SK-N-DZ (cell line): ENCODE measurements at regions not wholly inside any gene's neighbourhood (a gene's known extent, or its start where the extent isn't known, plus 50 kb on each side); places are given as distances from the start of the nearest gene placed in this dataset.

ENCODE experiments used
- DNase-seq: peaks from one replicate; pipeline ENCODE4 v3.0.0-alpha.2; 2015; ENCODE audit warnings: low spot score

DNA sequence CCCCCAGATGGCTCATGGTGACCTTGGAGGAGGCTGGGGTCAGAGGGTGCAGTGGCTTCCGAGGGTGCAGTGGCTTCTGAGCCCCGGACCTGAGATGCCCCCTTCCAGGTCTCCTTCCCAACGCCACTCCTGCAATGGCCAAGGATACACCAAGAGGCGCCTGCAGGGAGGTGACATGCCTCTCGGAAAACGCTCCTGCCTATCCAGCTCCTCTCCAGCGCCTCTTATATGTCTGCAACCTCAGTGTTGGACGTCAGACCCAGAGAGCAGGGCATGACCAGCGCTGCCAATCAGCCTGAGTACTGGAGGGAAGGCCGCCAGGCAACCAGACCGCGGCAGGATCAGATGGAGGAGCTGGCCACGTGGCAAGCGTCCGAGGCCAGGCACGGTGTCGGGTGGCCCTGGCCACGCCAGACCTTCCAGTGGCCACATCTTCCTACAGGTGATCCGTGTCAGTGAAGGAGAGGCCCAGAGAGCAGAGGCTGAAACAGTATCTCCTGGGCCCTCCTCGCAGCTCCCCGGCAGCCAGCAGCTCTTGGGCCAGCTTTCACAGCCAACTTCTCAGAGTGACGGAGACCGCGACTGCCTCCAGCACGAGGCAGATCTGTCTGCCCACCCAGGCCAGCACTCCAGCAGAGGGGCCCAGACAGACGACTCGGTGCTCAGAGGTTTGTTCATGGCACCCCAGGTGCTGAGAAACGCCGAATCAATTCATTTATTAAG lies 199.5 kb upstream of the SALL3 start:
- DNase-seq = no peak

DNA sequence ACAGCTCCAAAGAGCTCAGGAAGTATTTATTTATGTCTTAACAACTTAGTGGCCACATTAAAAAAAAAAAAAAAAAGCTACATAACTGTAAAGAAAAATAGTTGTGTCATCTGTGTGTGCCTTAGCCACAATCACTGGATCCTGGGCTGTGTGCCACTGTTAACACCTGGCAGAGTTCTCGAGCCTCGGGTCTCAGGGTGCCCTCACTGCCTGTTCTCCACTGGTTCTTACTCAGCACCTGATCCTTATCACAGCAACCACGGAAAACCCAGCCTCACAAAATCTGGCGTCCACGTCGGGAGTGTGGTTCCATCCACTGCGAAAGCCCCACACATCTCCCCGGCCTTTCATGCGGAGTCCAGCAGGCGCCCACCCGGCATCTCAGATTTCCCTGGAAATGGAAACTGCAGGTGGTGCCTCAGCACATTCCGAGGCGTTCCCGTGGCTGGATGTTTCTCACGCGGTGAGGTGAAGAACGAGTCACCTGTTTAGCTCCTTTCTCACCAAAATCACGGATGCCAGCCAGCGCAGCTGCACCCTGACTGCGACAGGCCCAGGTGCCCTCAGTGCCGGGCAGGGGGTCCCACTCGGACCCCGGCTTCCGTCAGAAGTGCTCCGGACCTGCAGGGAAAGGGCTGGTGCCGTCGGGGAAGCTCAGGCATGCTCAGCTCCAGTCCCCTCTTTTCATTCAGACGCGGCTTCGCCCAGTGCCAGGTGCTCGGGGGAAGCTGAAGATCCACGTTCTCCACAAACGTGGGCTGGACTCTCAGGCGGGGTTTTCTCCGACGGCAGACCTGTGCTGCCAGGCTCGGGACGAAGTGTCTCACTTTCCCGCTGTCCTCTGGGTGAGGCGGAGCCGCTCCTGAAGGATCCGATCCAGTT lies 198.7 kb upstream of the SALL3 start:
- DNase-seq = no peak

DNA sequence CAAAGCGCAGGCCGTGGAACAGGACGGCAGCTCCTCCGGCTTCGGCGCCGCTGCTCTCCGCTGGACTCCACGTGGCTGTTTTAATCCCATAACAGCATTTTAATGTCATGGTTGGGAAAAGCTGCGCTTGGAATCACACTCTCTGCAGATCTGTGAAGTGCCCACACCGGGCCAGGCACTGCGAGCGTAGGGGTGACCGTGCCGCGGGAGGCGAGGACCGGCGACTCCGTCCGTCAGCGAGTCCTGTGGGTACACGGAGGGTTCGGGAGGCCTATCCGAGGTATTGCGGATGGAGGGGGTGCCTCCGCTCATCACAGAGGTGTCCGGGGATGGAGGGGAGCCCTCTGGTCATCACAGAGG lies 198.0 kb upstream of the SALL3 start:
- DNase-seq = no peak

DNA sequence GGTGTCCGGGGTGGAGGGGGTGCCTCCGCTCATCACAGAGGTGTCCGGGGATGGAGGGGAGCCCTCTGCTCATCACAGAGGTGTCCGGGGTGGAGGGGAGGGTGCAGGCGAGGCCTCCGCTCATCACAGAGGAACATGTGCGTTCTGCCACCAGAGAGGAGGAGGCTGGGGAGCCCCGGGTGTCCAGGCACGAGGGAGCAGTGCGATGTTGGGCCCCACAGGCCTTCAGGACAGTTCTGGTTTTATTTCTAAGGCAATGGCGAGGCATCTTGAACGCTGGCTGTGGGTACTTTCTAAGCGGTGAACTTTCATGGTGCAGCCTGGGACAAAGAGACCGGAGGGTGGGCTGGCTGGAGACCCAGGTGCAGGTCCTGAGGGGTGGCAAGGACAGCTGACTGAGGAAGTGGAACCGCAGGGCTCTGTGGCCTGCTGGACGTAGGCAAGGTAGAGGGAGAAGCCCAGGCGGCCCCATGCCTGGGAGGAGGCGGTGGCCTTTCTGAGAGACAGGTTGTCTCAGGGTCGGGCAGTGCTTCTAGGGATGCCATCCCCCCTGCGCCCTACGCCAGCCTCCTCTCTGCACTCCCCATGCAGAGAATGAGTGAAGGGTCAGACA lies 196.6 kb upstream of the SALL3 start:
- no peak for DNase-seq

DNA sequence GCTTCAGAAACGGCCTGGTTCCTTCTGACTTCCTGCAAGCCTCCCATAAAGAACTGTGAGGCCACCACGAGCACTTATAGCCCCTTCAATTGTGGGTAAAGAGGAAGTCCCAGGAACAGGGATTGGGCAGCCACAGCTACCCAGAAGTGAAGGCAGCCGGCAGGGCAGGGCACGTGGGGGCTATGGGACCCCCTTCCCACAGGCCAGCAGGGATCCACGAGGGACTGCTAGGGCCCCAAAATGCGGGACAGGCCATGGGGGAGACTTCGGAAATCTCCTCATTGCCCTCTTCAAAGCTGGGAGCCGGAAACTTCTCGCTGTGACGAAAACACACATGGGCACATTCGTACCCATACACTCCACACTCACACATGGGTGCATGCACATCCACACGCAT lies 196.1 kb upstream of the SALL3 start:
- no peak for DNase-seq

DNA sequence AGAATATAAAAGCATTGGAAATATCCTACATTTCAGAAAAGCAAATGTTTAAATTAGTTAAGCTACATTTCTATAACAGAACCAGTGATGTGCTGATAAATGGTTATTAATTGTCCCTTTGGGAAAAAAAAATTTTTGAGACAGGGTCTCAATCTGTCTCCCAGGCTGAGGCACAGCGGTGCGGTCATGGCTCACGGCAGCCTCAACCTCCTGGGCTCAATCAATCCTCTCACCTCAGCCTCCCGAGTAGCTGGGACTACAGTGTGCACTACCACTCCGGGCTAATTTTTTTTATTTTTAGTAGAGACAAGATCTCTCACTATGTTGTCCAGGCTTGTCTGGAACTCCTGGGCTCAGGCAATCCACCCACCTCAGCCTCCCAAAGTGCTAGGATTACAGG lies 194.8 kb upstream of the SALL3 start:
- no peak for DNase-seq

DNA sequence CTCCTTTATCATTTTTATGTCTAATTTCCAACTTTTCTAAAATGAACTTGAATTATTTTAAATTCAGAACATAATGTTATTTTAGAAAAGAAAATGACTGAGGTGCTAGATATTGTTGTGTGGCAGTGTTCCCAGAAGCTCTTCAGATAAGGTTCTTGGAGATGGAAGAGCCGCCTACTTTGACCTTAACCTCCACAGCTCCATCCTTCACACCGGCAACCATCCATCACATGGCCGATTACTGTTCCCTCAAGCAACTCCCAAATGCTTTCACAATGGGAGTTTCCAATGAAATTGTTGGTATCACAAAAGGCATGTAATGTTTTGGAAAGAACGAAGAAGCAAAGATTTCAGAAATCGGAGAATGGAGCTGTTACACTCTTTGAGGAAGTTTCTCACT lies 193.9 kb upstream of the SALL3 start:
- DNase-seq = no peak

DNA sequence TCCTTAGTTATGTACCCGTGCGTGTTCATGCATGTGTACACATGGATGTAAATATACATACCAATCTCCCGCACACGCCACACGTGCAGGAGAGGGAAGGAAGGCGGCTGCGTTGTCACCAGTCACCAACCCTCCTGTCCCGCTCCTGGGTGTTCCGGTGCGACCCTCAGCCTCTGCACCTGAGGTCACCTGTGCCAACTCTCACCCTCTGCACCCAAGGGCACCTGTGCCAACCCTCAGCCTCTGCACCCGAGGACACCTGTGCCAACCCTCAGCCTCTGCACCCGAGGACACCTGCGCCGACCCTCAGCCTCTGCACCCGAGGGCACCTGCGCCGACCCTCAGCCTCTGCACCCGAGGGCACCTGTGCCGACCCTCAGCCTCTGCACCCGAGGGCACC lies 192.8 kb upstream of the SALL3 start:
- DNase-seq = no peak

DNA sequence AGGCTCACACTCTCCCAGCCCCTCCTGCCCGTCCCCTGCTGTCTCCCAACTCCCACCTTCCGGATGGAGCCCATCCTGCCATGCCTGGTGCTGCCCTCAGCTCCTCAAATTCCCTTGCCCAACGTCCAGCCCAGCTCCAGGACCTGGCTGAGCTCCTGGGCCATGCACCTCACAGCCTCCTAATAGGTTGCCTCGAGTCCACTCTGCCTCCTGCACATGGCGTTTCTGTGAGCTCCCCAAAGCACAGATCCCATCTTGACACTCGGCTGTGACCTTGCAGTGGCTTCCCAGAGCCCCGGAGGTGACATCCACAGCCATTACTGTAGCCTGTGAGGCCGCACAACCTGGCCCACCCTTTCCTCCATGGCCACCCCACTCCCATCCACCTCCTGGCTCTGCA lies 191.9 kb upstream of the SALL3 start:
- DNase-seq = no peak

DNA sequence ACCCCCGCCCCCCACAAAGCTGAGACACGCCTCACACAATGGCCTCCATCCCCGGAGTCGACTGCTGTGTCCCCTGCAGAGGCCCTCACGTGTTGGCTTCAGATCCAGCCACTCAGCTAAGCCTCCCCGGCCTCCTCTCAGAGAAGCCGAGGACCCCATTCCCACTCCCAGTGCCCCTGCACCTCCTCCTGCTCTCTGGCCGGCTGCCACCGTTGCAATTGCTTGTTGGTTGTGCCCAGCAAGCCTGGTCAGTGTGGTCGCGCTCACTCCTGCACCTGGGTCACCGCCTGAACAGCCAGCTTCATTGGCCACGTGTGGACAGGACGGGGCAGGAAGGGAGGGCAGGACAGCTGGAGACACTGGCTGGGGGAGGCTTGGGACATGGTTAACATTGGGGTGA lies 191.5 kb upstream of the SALL3 start:
- no peak for DNase-seq

DNA sequence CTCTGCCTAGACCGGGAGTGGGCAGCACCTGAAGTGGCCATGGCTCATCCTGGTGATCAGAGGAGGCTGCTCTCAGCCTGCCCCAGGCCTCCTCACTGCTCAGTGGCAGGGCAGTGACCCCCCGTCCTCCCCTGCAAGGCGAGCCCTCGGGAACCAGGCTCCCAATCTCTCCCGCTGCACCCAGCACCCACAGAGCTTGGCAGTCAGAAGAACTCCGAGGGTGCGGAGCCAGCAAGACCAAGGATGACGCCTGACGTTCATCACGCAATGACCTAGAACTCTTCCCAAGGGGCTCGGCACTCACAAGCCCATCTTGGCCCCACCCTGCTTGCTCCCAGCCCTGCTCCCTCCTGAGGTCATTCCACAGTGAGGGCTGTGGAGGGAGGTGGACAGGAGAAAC lies 189.8 kb upstream of the SALL3 start:
- no peak for DNase-seq

DNA sequence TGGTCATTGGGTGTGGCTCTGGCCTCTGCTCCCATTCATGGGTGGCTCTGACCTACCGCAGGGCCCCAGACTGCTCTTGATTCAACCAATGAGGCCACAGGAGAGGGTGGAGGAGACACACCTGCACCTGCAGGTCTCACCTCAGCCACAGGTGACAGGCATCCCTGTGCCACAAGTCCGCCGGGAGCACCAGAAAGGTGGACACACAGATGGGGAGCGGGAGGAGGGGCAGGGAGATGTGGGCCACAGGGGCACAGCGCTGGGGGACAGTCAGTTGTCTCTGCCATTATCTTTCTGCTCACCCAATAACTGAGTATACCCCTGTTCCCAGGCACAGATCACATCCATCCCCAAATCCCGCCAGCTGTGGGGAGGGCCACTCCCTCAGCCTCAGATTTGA lies 189.1 kb upstream of the SALL3 start:
- DNase-seq = no peak

DNA sequence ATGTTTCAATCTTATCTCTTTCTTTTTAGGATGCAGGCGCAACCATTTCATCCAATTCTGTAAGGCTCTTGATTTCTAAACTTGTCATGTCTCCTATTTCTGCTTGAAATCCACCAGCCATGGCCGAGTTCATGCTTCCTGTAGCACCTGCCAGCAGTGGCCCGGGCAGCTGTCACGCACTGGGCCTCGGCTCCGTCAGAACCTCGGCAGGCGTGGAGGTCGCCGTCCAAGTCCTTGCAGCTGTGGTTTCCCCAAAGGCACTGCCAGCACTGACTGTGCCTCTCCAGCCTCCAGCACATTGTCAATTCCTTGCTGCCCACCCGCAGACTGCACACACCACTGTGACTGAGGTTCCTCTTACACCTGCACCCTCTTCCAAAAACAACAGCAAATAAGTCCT lies 188.7 kb upstream of the SALL3 start:
- DNase-seq = no peak

DNA sequence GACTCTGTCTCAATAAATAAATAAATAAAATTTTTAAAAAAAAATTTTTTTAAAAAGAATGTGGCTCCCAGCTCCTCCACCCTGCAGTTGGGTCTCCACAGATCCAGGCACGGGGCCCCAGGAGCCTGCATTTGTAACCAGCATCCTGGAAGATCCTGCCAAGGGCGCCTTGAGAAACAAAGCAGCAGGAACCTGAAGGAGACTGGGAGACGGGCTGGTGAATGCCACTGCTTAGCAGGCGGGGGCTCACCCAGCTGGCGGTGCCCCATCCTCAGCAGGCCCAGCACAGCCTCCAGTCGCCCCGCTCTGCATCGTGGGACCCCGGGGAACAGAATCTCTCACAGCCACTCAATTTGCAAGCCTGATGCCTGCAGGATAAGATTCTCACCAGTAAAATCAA lies 187.5 kb upstream of the SALL3 start:
- DNase-seq = no peak

DNA sequence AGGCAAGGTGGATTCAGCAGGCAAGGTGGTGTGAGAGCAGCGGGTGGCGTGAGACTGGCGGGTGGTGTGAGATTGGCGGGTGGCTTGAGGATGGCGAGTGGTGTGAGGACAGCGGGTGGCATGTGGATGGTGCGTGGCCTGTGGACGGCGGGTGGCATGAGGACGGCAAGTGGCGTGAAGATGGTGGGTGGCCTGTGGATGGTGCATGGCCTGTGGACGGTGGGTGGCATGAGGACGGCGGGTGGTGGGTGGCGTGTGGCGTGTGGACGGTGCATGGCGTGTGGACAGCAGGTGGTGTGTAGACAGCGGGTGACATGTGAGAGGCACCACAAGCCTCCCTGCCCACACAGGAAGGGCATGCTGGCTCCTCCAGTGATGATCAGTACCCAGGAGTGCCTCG lies 186.9 kb upstream of the SALL3 start:
- no peak for DNase-seq

DNA sequence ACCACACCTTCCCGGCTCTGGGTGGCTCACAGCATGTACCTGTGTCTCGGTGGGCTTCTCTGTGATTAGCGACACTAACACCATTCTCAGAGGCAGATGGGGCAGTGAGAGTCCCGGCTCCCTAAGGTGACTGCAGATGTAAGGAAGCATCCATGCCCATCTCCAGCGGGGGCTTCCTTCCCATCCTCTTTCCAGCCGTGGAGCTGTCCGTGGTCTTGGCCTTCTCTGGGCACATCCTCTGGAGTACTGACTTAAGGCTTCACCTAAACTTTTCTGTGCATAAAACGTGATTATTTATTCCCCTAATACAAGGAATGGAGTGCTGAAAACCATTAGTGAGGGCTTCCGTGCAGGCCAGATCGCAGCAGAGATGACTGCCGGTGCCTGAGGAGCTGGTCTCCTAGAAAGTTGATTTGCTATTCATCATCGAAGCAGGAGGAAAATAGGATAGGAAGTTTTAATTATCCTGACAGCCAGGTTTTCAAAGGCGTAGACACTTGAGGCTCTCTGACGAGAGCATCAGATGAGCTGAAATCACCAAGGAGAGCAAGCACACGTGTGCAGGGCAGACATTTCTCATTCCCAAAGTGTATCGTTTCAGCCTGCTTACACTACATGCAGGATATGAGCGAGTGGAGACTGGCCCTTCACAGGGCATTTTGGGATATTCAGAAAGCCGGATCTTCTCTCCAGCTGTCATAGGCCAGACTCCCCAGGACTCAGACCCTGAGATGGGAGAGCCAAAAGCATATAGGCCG lies 186.1 kb upstream of the SALL3 start:
- no peak for DNase-seq

DNA sequence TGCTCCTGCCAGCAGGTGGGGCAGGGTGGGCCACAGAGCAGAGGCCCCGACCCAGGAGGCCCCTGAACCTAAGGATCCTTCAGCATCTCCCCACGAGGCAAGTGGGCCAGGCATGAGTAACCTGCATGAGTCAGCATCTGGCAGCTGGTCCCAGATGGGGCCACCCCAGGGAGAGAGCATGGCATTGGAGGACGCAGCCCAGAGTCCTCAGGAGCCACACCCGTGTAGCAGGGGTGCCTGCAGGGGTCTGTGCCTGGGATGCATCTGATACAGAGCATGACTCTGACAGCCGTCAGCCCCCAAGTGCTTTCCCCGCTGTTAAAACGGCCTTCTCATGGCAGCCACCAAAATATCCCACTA lies 185.6 kb upstream of the SALL3 start:
- no peak for DNase-seq

DNA sequence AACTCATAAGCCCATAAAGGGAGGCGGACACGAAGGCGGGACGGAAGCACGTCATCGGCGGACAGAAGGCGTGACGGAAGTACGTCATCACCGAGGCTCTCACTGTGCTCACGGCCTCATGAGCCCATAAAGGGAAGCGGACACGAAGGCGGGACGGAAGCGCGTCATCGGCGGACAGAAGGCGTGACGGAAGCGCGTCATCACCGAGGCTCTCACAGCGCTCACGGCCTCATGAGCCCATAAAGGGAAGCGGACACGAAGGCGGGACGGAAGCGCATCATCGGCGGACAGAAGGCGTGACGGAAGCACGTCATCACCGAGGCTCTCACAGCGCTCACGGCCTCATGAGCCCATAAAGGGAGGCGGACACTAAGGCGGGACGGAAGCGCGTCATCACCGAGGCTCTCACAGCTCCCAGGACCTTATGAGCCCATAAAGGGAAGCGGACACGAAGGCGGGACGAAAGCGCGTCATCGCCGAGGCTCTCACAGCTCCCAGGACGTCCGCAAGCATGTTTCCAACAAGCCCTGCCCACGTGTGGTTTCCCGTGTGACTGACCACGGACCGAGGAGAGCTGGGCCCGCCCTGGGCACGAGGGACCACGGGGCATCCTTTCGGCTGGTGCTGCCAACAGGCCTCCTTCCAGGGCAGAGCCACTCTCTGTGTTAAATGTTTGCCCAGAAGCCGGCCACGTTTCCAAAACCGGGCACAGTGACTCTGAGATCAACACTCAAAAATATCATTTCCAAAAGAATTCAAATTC lies 182.7 kb upstream of the SALL3 start:
- no peak for DNase-seq

DNA sequence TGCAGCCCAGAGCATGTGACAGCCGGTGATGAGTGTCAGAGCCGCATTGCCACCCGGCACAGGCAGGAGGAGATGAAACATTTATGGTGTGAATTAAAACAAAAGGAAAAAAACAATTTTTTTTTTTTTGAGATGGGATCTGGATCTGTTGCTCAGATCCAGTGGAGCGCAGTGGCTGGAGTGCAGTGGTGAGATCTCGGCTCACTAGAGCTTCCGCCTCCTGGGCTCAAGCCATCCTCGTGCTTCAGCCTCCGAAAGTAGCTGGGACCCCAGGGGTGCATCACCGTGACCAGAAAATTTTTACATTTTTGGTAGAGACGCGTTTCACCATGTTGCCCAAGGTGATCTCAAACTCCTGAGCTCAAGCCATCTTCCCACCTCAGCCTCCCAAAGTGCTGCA lies 182.1 kb upstream of the SALL3 start:
- DNase-seq = no peak

DNA sequence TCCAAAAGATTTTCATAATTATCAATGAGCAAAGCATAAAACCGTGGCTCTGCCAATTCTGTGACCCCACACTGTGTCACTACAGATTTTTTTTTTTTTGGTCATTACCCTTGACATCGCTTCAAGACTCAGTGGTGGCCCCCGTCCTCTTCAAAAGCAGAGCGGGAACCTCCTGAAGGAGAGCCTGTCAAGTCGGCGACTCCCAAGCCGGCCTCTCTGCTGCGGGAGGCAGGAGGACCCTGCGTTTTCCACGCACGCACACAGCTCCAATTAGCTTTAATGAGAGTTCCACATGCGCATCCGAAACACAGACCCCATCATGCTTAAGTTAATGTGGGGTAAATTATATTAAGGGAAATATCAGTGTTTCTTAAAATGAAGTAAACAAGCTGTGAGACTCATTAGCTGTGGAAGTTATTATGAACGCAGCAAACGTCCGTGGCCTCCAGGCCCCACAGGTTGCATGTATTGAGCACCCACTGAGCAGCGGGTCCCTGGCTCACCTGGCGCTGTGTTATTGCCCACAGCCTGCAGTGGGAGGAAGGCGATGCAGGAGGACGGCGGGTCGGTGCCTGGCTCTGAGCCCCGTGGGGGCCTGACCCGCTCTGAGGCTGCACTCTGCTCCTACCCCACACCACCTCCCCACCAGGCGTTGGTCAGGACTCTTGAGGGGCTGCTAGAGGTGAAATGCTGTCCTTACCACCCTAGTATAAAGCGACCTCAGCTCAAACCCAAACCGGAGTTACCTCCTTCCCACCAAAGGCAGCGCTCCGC lies 181.0 kb upstream of the SALL3 start:
- DNase-seq = no peak
